Cardiac muscle cell (in vitro differentiated cells and primary cell): ENCODE measurements at regions not wholly inside any gene's neighbourhood (a gene's known extent, or its start where the extent isn't known, plus 50 kb on each side); places are given as distances from the start of the nearest gene placed in this dataset.
"Not testable (repeated sequence)": the region's sequence is repeated elsewhere in the genome, so short reads cannot be mapped to it uniquely, and the experiment has no call there.

Experiments used
- DNase-seq, 2 donors: peaks; one replicate each; pipeline versions ENCODE4 v3.0.0 to v3.0.0-alpha.2; 2010 to 2017; ENCODE audit warnings: low read depth in 1 of 2, low spot score in 1 of 2
- H3K27ac ChIP-seq: fragments of 200-600 bp; sonication (generic); 2 replicates; pipeline ENCODE4 v1.5.1; 2016
- H3K27me3 ChIP-seq: fragments of 200-600 bp; sonication (generic); 2 replicates; pipeline ENCODE4 v1.6.0; 2016; ENCODE audit warnings: control low read depth
- H3K36me3 ChIP-seq: fragments of 200-600 bp; sonication (generic); 2 replicates; pipeline ENCODE4 v1.5.1; 2016; ENCODE audit warnings: control low read depth
- H3K4me1 ChIP-seq: fragments of 200-600 bp; sonication (generic); 2 replicates; pipeline ENCODE4 v1.8.1; 2017; ENCODE audit warnings: low read depth, mild to moderate bottlenecking, mixed run types
- H3K4me3 ChIP-seq: fragments of 200-600 bp; sonication (generic); 2 replicates; pipeline ENCODE4 v1.5.1; 2016; ENCODE audit warnings: mild to moderate bottlenecking
- H3K9me3 ChIP-seq: fragments of 200-600 bp; sonication (generic); 2 replicates; pipeline ENCODE4 v1.5.1; 2017; ENCODE audit warnings: low read depth, mild to moderate bottlenecking, control low read depth
- TF ChIP-seq, protein P1 (sequence below): IDR thresholded peaks from 2 replicates; pipeline ENCODE4 v1.5.1; 2012; ENCODE audit warnings: low read depth, mild to moderate bottlenecking, low read length

DNA sequence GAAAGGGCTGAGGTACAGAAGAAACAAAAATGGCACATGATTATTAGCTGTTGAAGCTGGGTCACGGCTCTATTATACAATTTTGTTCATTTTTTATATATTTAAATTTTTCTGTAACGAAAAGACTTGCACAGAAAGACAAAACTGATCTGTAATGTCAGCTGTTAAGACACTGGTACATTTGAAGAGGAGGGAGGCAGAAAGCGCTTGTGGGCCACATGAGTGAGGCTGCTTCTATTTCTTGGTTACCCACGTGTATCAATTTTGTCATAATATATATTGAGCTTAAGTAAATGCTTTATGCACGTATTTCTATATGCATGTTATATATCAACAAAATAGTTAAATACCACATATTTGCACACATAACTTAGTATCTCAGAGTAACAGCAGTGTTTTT, 151.8 kb upstream of the KCNJ18 start:
- no peaks in the 10 kb centered on the region for H3K27me3 ChIP-seq
- TF ChIP-seq, protein P1, sequence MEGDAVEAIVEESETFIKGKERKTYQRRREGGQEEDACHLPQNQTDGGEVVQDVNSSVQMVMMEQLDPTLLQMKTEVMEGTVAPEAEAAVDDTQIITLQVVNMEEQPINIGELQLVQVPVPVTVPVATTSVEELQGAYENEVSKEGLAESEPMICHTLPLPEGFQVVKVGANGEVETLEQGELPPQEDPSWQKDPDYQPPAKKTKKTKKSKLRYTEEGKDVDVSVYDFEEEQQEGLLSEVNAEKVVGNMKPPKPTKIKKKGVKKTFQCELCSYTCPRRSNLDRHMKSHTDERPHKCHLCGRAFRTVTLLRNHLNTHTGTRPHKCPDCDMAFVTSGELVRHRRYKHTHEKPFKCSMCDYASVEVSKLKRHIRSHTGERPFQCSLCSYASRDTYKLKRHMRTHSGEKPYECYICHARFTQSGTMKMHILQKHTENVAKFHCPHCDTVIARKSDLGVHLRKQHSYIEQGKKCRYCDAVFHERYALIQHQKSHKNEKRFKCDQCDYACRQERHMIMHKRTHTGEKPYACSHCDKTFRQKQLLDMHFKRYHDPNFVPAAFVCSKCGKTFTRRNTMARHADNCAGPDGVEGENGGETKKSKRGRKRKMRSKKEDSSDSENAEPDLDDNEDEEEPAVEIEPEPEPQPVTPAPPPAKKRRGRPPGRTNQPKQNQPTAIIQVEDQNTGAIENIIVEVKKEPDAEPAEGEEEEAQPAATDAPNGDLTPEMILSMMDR: no peak

DNA sequence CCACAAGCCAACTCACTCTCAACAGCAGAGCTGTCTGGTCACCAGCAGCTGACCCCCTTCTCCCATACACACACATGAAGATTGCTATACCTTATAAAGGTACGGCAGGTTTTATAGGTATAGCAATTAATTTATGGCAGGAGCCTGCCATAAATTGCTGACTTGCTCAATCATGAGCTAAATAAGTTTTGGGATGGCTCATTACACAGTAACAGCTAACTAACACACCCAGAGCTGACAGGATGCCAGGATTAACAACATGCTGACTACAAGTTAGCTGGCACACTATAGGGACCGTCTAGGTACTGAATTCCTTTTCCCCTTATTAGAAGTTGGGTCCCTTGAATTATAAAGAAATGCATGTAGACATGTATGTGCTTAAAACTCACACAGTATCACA, 150.3 kb upstream of the KCNJ18 start:
- no peak overlapping the region for H3K27ac ChIP-seq
- TF ChIP-seq, protein P1: no peak
- no peaks in the 10 kb centered on the region for H3K4me1 ChIP-seq
- no peak for DNase-seq
- no peaks in the 10 kb centered on the region for H3K27me3 ChIP-seq
- H3K9me3 ChIP-seq: peaks cover 9% of the 10 kb centered on the region
- no peak overlapping the region for H3K4me3 ChIP-seq
- H3K36me3 ChIP-seq: no peaks in the 10 kb centered on the region

More for the DNA sequence above, 151.8 kb upstream of the KCNJ18 start:
- peaks cover 9% of the 10 kb centered on the region for H3K9me3 ChIP-seq
- no peaks in the 10 kb centered on the region for H3K36me3 ChIP-seq
- H3K4me1 ChIP-seq: no peaks in the 10 kb centered on the region
- DNase-seq: no peak
- H3K4me3 ChIP-seq: no peak overlapping the region
- no peak overlapping the region for H3K27ac ChIP-seq

DNA sequence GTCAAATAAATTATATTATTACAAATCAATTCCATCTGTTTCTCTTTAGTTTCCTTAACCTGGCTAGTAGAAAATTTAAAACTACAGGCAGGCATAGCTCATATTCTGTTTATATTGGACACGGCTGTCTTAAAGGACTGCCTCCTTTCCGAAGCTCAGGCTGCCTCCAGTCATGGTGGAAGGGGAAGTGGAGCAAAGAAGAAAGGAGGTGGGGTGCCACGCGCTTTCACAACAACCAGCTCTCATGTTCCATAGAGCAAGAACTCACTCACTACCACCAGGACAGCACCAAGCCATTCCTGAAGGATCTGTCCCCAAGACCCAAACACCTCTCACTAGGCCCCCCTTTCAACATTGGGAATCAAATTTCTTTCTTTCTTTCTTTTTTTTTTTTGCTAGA, 149.3 kb upstream of the KCNJ18 start:
- Histone ChIP-seq H3K36me3 (no peaks in the 10 kb centered on the region), H3K27ac (no peak overlapping the region), H3K4me3 (no peak overlapping the region), H3K4me1 (no peaks in the 10 kb centered on the region), H3K27me3 (no peaks in the 10 kb centered on the region), H3K9me3 (peaks cover 9% of the 10 kb centered on the region)
- no peak for DNase-seq
- TF ChIP-seq, protein P1: no peak

DNA sequence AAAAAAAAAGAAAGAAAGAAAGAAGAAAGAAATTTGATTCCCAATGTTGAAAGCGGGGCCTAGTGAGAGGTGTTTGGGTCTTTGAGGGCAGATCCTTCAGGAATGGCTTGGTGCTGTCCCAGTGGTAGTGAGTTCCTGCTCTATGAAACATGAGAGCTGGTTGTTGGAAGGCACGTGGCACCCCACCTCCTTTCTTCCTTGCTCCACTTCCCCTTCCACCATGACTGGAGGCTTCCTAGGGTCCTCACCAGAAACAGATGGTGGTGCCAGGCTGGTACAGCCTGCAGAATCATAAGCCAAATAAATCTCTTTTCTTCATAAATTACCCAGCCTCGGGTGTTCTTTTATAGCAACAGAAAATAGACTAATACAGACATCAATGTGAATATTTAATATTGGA, 147.3 kb upstream of the KCNJ18 start:
- no peaks in the 10 kb centered on the region for H3K36me3 ChIP-seq
- no peaks in the 10 kb centered on the region for H3K4me1 ChIP-seq
- TF ChIP-seq, protein P1: no peak
- H3K27ac ChIP-seq: no peak overlapping the region
- H3K9me3 ChIP-seq: no peaks in the 10 kb centered on the region
- no peak for DNase-seq
- no peak overlapping the region for H3K4me3 ChIP-seq
- H3K27me3 ChIP-seq: peaks cover 1% of the 10 kb centered on the region

DNA sequence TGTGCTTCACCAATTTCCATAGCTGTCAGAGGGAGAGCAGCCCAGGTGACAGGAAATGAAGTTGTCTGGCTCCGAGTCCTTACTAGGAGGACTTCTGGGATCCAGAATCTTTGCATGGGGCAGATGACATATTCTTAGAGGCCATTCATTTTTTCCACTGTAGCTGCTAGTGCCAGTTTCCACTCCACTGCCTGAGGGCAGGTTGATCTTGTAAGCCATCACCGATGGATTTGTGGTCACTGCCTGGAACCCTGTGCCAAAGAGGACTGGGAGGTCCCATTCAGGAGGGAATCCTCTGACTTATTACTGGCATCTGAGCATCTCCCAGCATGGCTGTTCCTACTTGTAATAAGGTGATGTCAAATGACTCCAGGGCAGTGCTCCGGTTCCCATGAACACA, 144.1 kb upstream of the KCNJ18 start:
- Histone ChIP-seq H3K4me1 (peaks cover 6% of the 10 kb centered on the region), H3K9me3 (no peaks in the 10 kb centered on the region), H3K27me3 (peaks cover 5% of the 10 kb centered on the region), H3K4me3 (no peak overlapping the region), H3K27ac (no peak overlapping the region), H3K36me3 (no peaks in the 10 kb centered on the region)
- no peak for DNase-seq
- TF ChIP-seq, protein P1: no peak

DNA sequence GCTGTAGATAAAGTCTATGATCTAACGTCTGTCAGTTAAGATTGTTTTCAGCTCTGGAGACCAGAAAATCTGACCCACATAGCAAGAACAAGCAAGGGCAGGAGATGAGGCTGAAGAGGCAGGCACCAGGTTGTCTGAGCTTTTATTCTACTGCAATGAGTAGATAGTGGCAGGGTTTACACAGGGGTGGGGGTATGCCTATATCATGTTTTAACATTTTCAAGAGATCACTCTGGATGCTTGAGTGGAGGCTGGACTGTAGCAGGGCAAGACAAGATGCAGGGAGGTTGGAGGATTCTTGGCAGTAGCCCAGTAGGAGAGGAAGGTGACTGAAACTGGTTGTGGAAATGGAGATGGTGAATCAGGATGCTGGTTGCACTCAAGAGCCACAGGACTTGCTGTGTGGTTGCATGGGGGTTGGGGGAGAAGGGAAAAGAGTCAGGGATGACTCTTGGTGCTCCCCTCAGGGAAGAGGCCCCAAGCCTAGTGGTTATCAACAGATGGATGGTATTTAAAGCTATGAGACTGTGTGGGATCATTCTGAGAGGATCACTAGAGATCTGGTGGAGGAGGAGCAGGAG, 143.1 kb upstream of the KCNJ18 start:
- Histone ChIP-seq H3K4me1 (peaks cover 6% of the 10 kb centered on the region), H3K4me3 (no peak overlapping the region), H3K27ac (no peak overlapping the region), H3K9me3 (no peaks in the 10 kb centered on the region), H3K27me3 (peaks cover 5% of the 10 kb centered on the region), H3K36me3 (no peaks in the 10 kb centered on the region)
- TF ChIP-seq, protein P1: no peak
- DNase-seq: peak in 1 of 2 donors; percentile 64

DNA sequence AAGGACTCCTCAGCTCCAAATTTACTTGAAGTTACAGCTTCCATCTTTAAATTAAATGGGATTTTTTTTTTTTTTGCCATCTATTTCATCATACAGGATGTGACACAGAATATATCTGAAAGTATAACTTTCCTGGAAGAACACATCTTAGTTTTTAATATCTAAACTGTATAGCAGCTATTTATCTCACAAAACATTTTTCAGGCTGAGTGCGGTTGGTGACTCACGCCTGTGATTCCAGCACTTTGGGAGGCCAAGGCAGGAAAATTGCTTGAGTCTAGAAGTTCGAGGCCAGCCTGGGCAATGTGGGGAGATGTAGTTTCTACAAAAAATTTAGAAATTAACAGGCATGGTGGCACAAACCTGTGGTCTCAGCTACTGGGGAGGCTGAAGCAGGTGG, 142.3 kb upstream of the KCNJ18 start:
- H3K36me3 ChIP-seq, H3K9me3 ChIP-seq, H3K4me1 ChIP-seq, H3K27ac ChIP-seq, H3K27me3 ChIP-seq, H3K4me3 ChIP-seq: not testable (repeated sequence)
- peak in 1 of 2 donors; percentile 90 for DNase-seq
